SK-N-SH (cell line): ENCODE measurements at regions not wholly inside any gene's neighbourhood (a gene's known extent, or its start where the extent isn't known, plus 50 kb on each side); places are given as distances from the start of the nearest gene placed in this dataset.

ENCODE experiments used
- CTCF ChIA-PET: fragments of 300-600, 350-600 bp; formaldehyde crosslinking; extraction: SDS; loops from one replicate; lab custom pipeline; 2021; lab: Yijun Ruan, JAX
- POLR2A ChIA-PET: fragments of 350-600 bp; sonication (Branson Sonifier 250); formaldehyde crosslinking; extraction: SDS; loops from one replicate; lab custom pipeline; 2020; ENCODE audit warnings: antibody characterized with exemption, inconsistent platforms; lab: Yijun Ruan, JAX
- DNase-seq: peaks from one replicate; pipeline ENCODE4 v3.0.0; 2012
- H2AFZ ChIP-seq: fragments of 200-600 bp; sonication (generic); 2 replicates; pipeline ENCODE4 v1.8.1; 2016; ENCODE audit warnings: antibody characterized with exemption, mild to moderate bottlenecking, low read depth
- H3F3A ChIP-seq: fragments of 200-600 bp; sonication (generic); replicated peaks from 2 replicates; pipeline ENCODE3; 2016; ENCODE audit warnings: antibody characterized with exemption, mild to moderate bottlenecking; ENCODE audit not compliant: insufficient read depth
- H3K27ac ChIP-seq, 2 experiments: fragments of 200-500 bp in 1 of 2; fragments of 200-600 bp in 1 of 2; sonication (Bioruptor generic) in 1 of 2; sonication (generic), shearing (Covaris generic) in 1 of 2; 2 replicates each; pipeline versions ENCODE4 v1.5.1 to v1.6.1; 2014 to 2016; ENCODE audit warnings: low read depth in 2 of 2, inconsistent platforms in 1 of 2, low read length in 1 of 2, mild to moderate bottlenecking in 1 of 2, mixed read lengths in 1 of 2
- H3K27me3 ChIP-seq: fragments of 200-600 bp; sonication (generic), shearing (Covaris generic); 2 replicates; pipeline ENCODE4 v1.6.1; 2016; ENCODE audit warnings: mixed run types; ENCODE audit not compliant: insufficient read depth
- H3K36me3 ChIP-seq, 2 experiments: fragments of 200-500 bp in 1 of 2; fragments of 200-600 bp in 1 of 2; sonication (Bioruptor generic) in 1 of 2; sonication (generic) in 1 of 2; replicated peaks in 1 of 2; 2 replicates each; pipeline versions ENCODE3 to v1.5.1; 2014 to 2016; ENCODE audit warnings: low read length in 1 of 2, mild to moderate bottlenecking in 1 of 2; ENCODE audit not compliant: insufficient read depth in 2 of 2, control insufficient read depth in 1 of 2
- H3K4me1 ChIP-seq, 2 experiments: fragments of 200-500 bp in 1 of 2; fragments of 200-600 bp in 1 of 2; sonication (Bioruptor generic) in 1 of 2; sonication (generic), shearing (Covaris generic) in 1 of 2; 2 replicates each; pipeline versions ENCODE4 v1.5.1 to v1.6.1; 2014 to 2016; ENCODE audit warnings: low read depth in 1 of 2, low read length in 1 of 2, mixed run types in 1 of 2; ENCODE audit not compliant: insufficient read depth in 2 of 2, control insufficient read depth in 1 of 2
- H3K4me2 ChIP-seq: fragments of 200-600 bp; sonication (generic), shearing (Covaris generic); 2 replicates; pipeline ENCODE4 v1.6.1; 2017; ENCODE audit warnings: mixed run types
- H3K4me3 ChIP-seq, 2 experiments: fragments of 200-500 bp in 1 of 2; fragments of 200-600 bp in 1 of 2; sonication (Bioruptor generic) in 1 of 2; sonication (generic), shearing (Covaris generic) in 1 of 2; 2 replicates each; pipeline versions ENCODE4 v1.5.1 to v1.8.1; 2014 to 2016; ENCODE audit warnings: low read depth in 2 of 2, inconsistent platforms in 1 of 2, low read length in 1 of 2, mild to moderate bottlenecking in 1 of 2, mixed read lengths in 1 of 2, moderate library complexity in 1 of 2
- H3K79me2 ChIP-seq: fragments of 200-600 bp; sonication (generic); 2 replicates; pipeline ENCODE4 v1.8.1; 2017; ENCODE audit warnings: mild to moderate bottlenecking; ENCODE audit not compliant: insufficient read depth
- H3K9ac ChIP-seq: fragments of 200-600 bp; sonication (generic); 2 replicates; pipeline ENCODE4 v1.6.1; 2017; ENCODE audit warnings: mixed run types
- H3K9me2 ChIP-seq: fragments of 200-600 bp; sonication (generic); 2 replicates; pipeline ENCODE4 v1.6.1; 2017; ENCODE audit warnings: mixed run types
- H3K9me3 ChIP-seq: fragments of 200-600 bp; sonication (generic); 2 replicates; pipeline ENCODE4 v1.6.1; 2017; ENCODE audit warnings: mixed run types, mild to moderate bottlenecking, moderate library complexity
- H4K20me1 ChIP-seq: fragments of 200-600 bp; sonication (generic); 2 replicates; pipeline ENCODE4 v1.6.1; 2017; ENCODE audit warnings: mild to moderate bottlenecking, mixed run types; ENCODE audit not compliant: insufficient read depth
- CHD2 ChIP-seq: fragments of 150-350 bp; IDR thresholded peaks from 2 replicates; pipeline ENCODE4 v1.6.1; 2018; ENCODE audit warnings: low read length; ENCODE audit not compliant: partially characterized antibody
- ELF1 ChIP-seq: IDR thresholded peaks from 2 replicates; pipeline ENCODE4 v1.4.0; 2012
- FOSL2 ChIP-seq: IDR thresholded peaks from 2 replicates; pipeline ENCODE4 v1.4.0; 2012; ENCODE audit warnings: low read depth, mild to moderate bottlenecking, moderate library complexity, borderline replicate concordance
- FOXJ3 ChIP-seq: sonication (generic); formaldehyde crosslinking; IDR thresholded peaks from 2 replicates; pipeline ENCODE4 v1.5.1; 2020; ENCODE audit warnings: mild to moderate bottlenecking, missing genetic modification reagents
- FOXM1 ChIP-seq: IDR thresholded peaks from 2 replicates; pipeline ENCODE4 v1.4.0; 2012; ENCODE audit warnings: low read depth, mild to moderate bottlenecking
- JUND ChIP-seq: IDR thresholded peaks from 2 replicates; pipeline ENCODE4 v1.4.0; 2012
- NFIC ChIP-seq: IDR thresholded peaks from 2 replicates; pipeline ENCODE4 v1.4.0; 2012; ENCODE audit warnings: borderline replicate concordance
- NRF1 ChIP-seq: IDR thresholded peaks from 2 replicates; pipeline ENCODE4 v1.6.1; 2012; ENCODE audit warnings: low read depth, mild to moderate bottlenecking, low read length
- POLR2AphosphoS5 ChIP-seq: IDR thresholded peaks from 2 replicates; pipeline ENCODE4 v1.6.1; 2012; ENCODE audit warnings: low read depth, low read length
- RAD21 ChIP-seq: IDR thresholded peaks from 2 replicates; pipeline ENCODE4 v1.6.1; 2012; ENCODE audit warnings: mild to moderate bottlenecking, low read length
- SIN3A ChIP-seq: IDR thresholded peaks from 2 replicates; pipeline ENCODE4 v1.6.1; 2012; ENCODE audit warnings: low read depth, mild to moderate bottlenecking, low read length, moderate library complexity, borderline replicate concordance
- TAF1 ChIP-seq: IDR thresholded peaks from 2 replicates; pipeline ENCODE4 v1.6.1; 2012; ENCODE audit warnings: low read depth, mild to moderate bottlenecking, low read length, moderate library complexity, borderline replicate concordance
- WGBS: methylation state at CpG from one replicate; pipeline ENCODE4 v1.1.6; 2017; ENCODE audit warnings: low lambda C conversion rate; 5-methylcytosine and 5-hydroxymethylcytosine counted together
- TF ChIP-seq, protein P1 (sequence below): IDR thresholded peaks from 2 replicates; pipeline ENCODE4; 2012
- TF ChIP-seq, protein P2 (sequence below): fragments of 200-600 bp; sonication (generic); IDR thresholded peaks from 2 replicates; pipeline ENCODE4 v1.6.1; 2017; ENCODE audit warnings: antibody characterized with exemption, mild to moderate bottlenecking, moderate library complexity
- TF ChIP-seq, protein P3 (sequence below): fragments of 150-350 bp; IDR thresholded peaks from 2 replicates; pipeline ENCODE4 v1.6.1; 2016; ENCODE audit warnings: mild to moderate bottlenecking, low read depth, low read length
- TF ChIP-seq, protein P4 (sequence below): IDR thresholded peaks from 2 replicates; pipeline ENCODE4 v1.4.0; 2012; ENCODE audit warnings: low read depth
- TF ChIP-seq, protein P5 (sequence below): IDR thresholded peaks from 2 replicates; pipeline ENCODE4 v1.4.0; 2012; ENCODE audit warnings: low read depth, borderline replicate concordance

DNA sequence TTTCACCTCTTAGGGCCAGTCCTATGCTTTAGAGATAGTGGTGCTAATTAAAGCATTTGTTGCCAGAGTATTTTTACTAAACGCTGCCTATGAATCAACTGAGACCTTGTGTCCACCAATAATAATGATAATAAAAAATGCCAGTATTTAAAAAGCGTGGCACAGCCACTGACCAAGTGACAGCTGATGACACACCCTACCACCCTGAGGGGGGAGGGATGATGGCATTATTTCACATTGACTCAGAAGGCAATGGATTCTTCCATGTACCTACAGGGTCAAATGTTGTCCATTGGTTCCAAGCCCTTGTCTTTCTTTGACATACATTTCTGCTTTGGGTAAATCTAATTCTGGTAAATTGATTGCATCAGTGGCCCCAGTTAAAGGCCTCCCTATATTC, 384.4 kb downstream of the DLEU7 start:
- H3K4me2 ChIP-seq = no peak overlapping the region
- H2AFZ ChIP-seq = no peak overlapping the region
- ChIA-PET CTCF (no interaction called here), POLR2A (no interaction called here)
- no peaks in the 10 kb centered on the region for H3K4me1 ChIP-seq
- 82% methylated on average over 2 of the region's 2 CpGs for WGBS
- TF ChIP-seq CHD2 = no peak
- TF ChIP-seq, protein P1, sequence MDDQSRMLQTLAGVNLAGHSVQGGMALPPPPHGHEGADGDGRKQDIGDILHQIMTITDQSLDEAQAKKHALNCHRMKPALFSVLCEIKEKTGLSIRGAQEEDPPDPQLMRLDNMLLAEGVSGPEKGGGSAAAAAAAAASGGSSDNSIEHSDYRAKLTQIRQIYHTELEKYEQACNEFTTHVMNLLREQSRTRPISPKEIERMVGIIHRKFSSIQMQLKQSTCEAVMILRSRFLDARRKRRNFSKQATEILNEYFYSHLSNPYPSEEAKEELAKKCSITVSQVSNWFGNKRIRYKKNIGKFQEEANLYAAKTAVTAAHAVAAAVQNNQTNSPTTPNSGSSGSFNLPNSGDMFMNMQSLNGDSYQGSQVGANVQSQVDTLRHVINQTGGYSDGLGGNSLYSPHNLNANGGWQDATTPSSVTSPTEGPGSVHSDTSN = no peak
- TF ChIP-seq, protein P2, sequence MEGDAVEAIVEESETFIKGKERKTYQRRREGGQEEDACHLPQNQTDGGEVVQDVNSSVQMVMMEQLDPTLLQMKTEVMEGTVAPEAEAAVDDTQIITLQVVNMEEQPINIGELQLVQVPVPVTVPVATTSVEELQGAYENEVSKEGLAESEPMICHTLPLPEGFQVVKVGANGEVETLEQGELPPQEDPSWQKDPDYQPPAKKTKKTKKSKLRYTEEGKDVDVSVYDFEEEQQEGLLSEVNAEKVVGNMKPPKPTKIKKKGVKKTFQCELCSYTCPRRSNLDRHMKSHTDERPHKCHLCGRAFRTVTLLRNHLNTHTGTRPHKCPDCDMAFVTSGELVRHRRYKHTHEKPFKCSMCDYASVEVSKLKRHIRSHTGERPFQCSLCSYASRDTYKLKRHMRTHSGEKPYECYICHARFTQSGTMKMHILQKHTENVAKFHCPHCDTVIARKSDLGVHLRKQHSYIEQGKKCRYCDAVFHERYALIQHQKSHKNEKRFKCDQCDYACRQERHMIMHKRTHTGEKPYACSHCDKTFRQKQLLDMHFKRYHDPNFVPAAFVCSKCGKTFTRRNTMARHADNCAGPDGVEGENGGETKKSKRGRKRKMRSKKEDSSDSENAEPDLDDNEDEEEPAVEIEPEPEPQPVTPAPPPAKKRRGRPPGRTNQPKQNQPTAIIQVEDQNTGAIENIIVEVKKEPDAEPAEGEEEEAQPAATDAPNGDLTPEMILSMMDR = no peak
- no peak for TF ChIP-seq NRF1
- no peak for TF ChIP-seq NFIC
- TF ChIP-seq, protein P3, sequence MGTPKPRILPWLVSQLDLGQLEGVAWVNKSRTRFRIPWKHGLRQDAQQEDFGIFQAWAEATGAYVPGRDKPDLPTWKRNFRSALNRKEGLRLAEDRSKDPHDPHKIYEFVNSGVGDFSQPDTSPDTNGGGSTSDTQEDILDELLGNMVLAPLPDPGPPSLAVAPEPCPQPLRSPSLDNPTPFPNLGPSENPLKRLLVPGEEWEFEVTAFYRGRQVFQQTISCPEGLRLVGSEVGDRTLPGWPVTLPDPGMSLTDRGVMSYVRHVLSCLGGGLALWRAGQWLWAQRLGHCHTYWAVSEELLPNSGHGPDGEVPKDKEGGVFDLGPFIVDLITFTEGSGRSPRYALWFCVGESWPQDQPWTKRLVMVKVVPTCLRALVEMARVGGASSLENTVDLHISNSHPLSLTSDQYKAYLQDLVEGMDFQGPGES = no peak
- no peak for TF ChIP-seq FOXJ3 (CRISPR knock-in tag)
- TF ChIP-seq ELF1 = no peak
- TF ChIP-seq, protein P4, sequence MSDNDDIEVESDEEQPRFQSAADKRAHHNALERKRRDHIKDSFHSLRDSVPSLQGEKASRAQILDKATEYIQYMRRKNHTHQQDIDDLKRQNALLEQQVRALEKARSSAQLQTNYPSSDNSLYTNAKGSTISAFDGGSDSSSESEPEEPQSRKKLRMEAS = no peak
- H3K9me2 ChIP-seq = 0 out of 2 replicates have a peak, but pooled peaks cover 3% of the 10 kb centered on the region
- no peaks in the 10 kb centered on the region for H3K79me2 ChIP-seq
- H3K27ac ChIP-seq = no peak overlapping the region
- no peaks in the 10 kb centered on the region for H4K20me1 ChIP-seq
- H3K27me3 ChIP-seq = no peaks in the 10 kb centered on the region
- no peak for DNase-seq
- H3K4me3 ChIP-seq = no peak overlapping the region
- H3K9ac ChIP-seq = no peak overlapping the region
- H3K36me3 ChIP-seq = no peaks in the 10 kb centered on the region
- no peaks in the 10 kb centered on the region for H3F3A ChIP-seq
- H3K9me3 ChIP-seq = no peaks in the 10 kb centered on the region

DNA sequence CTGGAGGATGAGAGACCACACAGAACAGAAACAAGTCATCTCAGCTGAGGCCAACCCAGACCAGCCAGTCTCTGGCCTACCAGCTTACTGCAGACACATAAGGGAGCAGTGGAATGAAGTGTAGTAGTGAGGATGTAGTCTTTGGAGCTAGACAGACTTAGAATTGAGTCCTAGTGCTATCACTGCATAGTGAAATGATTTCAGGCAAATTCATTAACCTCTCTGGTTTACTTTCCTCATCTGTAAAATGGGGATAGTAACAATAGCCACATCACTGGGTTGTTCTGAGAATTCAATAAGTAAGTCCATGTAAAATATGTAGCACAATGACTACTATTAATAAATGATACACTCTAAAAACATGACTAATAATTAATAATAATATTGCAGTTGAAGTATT, 383.8 kb downstream of the DLEU7 start:
- Histone ChIP-seq H3K36me3 (no peaks in the 10 kb centered on the region), H3K79me2 (no peaks in the 10 kb centered on the region), H3F3A (no peaks in the 10 kb centered on the region), H3K27ac (no peak overlapping the region), H3K4me2 (no peak overlapping the region), H3K4me1 (no peaks in the 10 kb centered on the region), H4K20me1 (no peaks in the 10 kb centered on the region), H3K9me2 (0 out of 2 replicates have a peak, but pooled peaks cover 3% of the 10 kb centered on the region), H3K9me3 (no peaks in the 10 kb centered on the region), H3K4me3 (no peak overlapping the region), H3K9ac (no peak overlapping the region), H2AFZ (no peak overlapping the region), H3K27me3 (no peaks in the 10 kb centered on the region)
- no peak for DNase-seq
- ChIA-PET CTCF (no interaction called here), POLR2A (no interaction called here)
- TF ChIP-seq POLR2AphosphoS5 (no peak), FOXM1 (no peak), TAF1 (no peak), SIN3A (no peak), JUND (no peak), NFIC (no peak), FOSL2 (no peak), RAD21 (no peak)
- TF ChIP-seq, protein P2 = no peak
- TF ChIP-seq, protein P5, sequence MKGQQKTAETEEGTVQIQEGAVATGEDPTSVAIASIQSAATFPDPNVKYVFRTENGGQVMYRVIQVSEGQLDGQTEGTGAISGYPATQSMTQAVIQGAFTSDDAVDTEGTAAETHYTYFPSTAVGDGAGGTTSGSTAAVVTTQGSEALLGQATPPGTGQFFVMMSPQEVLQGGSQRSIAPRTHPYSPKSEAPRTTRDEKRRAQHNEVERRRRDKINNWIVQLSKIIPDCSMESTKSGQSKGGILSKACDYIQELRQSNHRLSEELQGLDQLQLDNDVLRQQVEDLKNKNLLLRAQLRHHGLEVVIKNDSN = no peak
- TF ChIP-seq, protein P3 = no peak
- TF ChIP-seq, protein P4 = no peak
